ENCODE measurements at regions not wholly inside any gene's neighbourhood (a gene's known extent, or its start where the extent isn't known, plus 50 kb on each side); places are given as distances from the start of the nearest gene placed in this dataset.

DNA sequence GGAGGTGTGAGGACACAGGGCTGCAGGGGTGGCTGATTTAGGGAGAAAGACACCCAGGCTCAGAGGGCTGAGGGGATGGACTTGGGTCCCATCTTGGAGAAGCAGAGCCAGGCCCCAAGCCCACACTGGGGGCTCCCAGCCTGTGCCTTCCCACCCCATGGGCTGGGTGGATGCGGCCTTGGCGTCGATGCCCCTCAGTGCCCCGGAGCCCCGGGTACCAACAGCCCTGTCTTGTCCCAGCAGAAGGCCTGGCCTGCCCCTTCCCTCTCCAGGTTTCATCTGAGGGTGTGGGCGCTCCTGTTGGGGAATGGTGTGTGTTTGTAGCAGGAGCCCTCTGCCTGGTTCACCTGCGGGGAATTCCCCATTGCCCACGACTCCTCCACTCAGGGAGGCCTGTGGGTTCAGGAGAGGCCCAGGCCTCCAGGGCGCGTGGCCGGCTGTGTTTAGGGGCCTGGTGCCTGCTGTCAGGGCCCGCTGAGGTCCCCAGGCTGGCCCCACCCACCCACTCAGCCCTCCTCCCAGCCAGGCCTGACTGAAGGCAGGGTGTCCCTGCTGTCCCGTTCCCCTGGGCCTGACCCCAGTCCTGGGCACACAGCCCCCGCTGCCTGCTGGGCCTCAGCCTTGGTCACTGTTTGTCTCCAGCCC is 51.1 kb upstream of the BEGAIN start:
- DNase-seq, result no peak

DNA sequence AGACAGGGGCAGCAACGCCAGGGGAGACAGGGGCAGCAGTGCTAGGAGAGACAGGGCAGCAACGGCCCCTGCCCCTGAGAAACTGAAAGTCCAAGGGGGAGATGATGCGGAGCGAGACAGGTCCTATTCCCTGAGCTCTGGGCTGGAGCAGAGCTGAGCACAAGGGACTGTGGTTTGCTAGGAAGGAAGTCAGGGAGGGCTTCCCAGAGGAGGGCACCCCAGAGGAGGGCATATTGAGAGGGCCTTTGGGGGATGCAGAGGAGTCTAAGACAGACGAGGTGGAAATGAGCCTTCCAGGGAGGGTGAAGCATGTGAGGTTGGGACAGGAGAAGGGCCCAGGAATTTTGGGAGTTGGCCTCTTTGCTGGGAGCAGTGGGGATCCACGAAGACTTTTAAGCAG is 52.1 kb upstream of the BEGAIN start:
- no peak for DNase-seq

DNA sequence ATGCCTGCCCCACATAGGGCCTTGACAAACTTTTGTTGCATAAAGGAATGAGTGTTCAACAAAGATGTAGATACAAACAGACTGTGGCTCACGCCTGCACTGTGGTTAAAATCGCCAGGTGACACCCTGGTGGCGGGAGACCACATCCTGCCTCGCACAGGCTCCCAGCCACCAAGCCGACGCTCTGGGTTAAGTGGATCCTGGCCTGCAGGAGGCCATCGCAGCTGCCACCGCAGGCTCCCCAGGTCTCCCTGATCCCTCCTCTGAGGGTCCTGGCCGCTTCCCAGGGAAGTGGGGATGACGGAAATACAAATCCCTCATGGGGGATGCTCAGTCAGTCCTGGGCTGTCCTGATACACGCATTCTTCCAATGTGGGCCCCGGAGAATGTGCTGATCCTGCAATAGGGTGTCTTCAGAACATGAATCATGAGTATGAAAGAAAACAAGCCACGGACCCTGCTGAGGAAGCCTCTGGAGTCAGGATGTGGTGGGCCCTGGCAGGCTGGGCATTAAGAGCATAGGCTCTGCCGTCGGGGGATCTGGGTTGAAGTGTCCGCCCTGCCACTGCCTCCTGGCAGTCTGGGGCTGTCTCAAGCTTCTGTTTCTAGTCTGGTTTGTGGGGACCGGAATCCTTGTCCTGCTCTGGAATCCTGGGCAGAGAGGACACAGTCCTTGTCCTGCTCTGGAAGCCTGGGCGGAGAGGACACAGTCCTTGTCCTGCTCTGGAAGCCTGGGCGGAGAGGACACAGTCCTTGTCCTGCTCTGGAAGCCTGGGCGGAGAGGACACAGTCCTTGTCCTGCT is 53.5 kb upstream of the BEGAIN start:
- DNase-seq, result peak; percentile 73

DNA sequence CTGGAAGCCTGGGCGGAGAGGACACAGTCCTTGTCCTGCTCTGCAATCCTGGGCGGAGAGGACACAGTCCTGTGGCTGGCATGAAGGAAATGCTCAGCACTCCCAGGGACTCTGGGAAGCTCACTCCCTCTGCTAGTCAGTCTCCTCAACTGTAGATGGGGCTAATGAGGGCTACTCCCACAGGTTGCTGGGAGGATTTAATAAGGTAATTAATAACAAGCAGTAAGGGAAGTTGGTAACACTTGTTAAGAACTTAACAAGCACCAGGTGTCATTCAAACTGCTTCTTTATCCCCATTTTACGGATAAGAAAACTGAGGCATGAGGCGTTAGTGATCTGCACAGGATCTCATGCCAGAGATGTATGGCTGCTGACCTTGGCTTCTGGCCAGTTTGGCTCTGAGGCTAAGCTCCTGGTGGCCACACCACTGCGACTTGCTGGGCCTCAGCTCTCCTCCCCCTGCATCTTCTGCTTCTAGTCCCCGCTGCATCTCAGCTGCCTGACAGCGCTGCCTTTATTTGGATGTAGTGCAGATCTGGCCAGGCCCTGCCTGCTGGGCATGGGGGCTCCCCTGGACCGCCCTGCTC is 54.1 kb upstream of the BEGAIN start:
- DNase-seq, result no peak

DNA sequence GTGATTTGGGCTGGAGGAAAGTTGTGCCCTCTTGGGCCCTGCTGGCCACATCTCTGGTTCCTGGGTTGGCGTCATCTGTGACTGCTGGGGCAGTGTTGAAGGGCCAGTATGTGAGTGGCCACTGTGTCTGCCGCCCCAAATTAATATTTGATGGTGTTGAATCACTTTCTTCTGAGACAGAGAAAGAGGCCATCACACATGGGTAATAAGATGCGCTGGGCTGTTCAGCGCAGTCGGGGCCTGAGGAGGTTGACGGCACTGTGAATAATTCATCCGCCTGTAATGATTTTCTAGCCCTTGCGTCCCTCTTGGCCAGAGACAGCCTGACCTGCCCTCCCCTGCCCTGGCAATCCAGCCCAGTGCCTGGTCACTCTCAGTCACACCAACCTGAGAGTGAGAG is 56.2 kb upstream of the BEGAIN start:
- no peak for DNase-seq

DNA sequence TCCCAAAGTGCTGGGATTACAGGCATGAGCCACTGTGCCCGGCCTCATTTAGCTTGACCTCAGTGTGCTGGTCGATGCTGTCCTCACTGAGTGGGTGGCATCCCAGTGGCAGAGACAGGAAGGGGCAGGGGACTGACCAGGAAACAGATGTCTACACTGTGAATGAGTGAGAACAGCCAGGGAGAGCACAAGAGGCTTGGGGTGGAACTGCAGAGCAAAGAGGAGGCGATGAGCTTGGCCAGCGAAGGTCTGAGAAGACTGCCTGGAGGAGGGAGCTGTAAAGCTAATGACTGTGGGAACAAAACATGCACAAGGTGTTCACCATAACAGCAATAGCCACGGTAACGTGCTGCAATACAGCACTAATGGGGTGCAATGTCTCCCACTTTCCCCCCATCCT is 57.2 kb upstream of the BEGAIN start:
- DNase-seq, result no peak

DNA sequence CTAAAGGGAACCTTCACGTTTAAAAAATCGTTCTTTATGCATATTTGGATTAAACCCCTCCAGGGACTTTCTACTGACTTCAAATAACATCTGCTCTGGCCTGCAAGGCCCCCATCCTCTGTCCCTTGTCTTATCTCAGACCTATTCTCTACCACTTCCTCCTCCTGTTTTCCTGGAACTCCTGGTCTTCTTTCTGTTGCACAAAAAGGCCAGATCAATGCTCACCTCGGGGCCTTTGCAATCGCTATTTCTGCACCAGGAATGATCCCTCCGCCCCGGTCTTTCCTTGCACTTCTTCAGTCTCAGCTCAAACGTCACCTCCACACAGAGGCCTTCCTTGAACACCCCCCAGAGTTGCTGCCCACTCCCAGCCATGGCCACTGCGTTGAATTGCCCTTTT is 57.6 kb upstream of the BEGAIN start:
- no peak for DNase-seq

DNA sequence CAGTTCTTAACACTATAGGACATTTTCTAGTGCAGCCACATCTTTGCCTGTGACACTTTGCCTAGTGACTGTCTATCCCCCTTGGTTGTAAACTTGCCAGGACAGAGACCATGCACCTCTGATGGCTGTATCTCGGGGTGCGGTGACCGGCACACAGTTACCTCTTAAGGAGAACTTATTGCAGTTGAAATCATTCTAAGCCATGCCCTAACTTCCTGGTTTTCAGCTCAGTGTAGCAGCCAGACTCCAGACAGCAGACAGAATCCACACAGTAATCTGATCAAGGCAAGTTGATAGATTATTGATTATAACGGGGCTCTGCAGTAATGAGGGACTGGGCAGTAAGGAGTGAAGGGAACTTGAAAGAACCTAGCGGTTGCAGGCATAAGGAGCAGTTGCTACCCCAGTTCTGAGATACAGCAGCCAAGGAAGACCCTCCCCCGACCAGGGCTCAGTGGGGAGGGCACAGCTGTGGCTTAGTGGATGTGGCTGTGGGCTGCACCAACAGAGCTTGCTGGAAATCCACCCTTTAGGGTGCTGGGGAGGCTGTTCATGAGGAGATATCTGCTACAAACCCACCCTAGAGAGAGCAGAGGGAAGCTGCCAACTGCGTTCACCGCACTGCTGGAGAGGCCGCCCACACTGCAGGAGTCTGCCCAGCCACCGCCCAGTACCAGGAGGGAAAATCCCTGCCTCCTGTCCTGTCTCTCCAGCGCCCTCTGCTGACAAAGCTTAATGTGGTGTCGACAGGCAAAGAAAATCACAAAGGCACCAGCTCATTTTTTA is 58.2 kb upstream of the BEGAIN start:
- peak; percentile 95 for DNase-seq

DNA sequence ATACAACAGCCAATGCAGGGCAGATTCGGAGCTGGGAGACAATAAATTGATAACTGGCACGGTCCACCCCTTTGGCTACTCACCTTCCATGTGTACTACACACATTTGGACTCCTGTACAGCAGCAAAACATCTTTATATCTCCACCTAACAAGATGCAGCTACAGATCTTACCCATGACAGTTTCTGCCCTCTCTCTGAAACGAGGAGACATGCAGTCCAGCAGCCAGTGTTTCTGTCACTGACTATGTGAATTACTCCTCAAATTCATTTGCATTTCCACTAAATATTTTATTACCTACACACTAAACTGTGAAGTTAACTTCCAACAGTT is 58.7 kb upstream of the BEGAIN start:
- no peak for DNase-seq

DNA sequence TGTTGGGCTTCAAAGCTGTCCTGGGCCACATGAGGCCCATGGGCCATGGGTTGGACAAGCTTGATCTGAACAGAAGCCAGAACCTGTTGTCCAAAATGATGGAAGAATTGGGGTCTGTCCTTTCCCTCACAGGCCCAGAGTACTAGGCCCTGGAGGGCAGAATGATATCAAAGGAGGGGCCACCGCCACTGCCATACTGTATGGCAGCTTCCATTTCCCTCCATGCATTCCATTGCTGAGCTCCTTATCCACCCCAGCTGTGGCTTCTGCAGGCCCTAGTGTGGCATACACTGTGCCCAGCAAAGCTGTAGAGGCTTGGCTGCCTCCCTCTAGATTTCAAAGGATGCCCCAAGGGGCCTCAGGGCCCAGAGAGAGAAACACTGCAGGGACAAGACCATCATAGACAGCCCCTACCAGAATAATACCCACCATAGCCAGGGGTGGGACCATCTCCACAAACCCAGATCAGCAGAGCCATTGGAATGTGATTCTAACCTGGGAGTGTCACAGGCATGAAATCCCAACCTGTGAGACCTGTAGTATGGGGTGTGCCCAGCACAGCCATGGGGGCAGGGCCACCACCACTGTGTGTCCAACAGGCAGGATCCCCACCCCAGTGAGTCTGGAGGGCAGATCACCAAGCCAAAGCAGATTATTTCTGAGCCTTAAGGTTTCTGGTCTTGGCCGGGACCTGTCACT is 61.4 kb upstream of the BEGAIN start:
- no peak for DNase-seq

DNA sequence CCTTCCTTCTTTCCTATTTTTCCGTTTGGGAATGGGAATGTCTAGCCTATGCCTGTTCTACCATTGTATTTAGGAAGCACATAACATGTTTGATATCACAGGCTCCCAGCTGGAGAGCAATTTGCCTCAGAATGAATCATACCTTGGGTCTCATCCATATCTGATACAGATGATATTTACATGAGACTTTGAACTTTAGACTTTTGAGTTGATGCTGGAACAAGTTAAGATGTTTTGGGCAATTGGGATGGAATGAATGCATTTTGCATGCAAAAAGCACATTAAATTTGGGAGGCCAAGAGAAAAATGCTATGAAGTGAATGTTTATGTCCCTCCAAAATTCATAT is 61.9 kb upstream of the BEGAIN start:
- no peak for DNase-seq

DNA sequence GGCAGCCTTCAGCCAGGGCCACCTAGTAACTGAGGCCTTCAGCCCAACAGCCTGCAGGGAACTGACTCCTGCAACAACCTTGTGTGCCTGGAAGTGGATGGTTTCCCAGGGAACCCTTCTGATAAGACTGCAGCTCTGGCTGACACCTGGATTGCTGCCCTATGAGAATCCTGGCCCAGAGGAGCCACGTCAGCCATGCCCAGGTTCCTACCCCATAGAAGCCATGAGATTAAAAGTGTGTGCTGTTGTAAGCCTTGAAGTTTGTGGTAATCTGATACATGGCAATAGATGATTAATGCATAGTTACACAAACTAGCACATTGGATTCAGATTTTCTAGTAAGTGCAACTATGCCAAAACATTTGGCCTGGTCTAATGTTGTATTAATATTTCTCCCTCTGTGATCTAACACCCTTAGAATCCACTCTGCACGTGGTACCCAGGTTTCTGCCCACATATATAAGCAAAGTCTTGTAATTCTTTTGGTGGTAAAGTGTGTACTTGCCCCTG is 64.8 kb upstream of the BEGAIN start:
- DNase-seq, result no peak

DNA sequence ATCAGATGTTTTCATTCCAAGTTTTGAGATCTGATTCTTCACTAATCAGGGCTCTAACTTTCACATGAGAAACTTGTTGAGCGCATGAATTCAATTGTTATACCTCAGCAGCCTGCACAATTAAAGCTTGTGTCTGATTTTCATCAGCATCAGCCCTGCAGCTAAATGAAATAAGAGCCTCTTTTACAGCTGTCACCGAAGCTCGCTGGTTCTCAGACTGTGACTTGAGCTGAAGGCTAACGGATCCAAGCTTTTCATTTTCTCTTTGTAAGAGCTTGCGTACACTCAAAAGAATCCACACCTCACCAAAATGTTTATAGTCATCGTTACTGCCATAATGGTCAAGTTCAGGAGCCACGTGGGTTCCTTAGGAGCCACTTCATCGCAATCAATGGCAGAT is 65.5 kb upstream of the BEGAIN start:
- DNase-seq, result no peak

DNA sequence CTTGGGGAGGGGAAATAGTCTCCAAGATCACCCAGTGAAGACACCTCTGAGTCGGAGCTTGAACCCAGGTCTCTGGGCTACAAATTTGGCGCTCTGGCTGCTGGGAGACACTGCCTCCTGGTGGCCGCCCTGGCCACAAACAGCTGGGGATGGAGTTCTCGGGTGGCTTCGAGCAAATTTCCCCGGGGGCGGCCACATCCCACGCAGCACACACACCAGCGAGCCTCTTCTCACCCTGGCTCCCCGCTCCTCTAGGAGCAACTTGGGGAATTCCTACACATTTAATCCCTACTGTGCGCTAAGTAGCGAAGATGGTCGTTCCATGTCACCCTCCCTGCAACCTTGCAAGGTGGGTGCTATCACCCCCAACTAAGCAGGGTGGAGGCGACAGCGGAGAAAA is 66.2 kb upstream of the BEGAIN start:
- no peak for DNase-seq

DNA sequence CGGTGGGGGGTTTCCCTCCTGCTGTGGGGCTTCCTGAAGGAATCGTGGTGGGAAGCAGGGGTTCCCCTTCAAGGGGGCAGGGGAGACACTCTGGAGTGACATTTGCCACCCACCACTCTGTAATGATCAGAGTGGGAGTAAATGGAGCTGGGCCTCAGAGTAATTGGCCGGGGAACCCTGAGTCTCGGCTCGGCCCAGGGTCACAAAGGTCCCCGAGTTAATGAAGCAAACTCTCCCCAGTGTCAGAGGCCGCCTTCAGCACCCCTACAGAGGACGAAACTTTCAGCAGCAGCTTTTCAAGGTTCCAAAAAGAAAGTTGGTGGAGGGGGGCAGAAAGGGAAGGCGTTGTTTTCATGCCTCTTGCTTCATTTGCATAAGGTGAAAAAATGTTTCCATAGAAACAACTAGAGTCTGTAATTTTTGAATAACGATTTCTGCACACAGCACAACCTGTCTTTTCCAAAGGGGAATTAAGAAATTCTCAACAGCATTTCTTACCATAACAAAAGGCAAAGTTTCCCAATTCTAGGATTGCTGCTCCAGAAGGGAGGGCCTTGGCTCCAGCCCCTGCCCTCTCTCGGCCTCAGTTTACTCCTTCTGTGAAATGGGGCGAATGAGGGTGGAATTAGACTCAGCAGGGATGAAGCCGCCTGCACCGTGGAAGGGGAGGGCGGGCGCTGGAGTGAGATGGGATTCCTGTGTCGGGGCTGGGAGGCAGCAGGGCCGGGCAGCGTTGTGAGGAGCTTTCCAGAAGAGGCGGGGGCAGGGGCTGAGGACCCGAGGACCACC is 67.0 kb upstream of the BEGAIN start:
- DNase-seq, result no peak

DNA sequence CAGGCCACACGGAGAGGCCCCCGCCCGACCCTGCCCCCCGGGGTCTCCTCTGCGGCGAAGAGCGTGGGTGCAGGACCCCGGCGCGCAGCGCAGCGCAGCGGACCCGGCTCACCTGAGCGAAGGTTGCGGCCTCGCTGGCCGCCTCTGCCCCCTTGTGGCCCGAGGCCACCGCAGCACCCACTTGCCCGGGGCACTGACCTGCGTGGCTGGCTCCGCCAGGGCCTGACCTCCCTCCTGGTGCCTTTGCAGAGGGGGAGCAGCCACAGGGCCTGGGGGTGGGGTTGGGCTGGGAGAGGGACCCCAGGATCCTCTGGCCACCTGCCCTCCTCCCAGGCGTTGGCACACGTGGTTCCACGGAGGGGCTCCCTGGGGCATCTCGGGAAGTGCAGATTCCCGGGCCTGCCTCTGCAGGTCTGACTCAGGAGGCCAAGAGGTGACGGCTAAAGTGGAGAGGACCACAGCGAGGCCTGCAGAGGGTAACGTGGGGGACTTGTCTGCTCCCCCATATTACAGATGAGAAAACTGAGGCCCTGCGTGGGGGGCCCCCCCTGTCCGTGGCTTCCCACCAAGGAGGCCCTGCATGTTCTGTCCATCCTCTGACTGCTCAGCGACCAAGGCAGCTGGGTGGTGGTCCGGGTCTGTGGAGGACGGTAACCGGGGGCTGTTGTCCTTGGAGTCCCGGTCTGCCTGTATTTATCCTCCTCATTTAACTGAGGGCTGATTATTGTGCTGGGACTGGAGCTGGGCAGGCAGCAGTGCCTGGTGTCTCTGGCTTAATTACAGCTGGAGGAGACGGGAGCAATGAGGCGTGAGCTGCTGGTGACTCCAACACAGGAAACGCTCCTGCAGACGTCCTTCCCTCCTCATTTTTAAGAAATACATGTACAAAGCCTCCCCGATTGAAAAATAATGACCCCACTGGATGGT is 67.9 kb upstream of the BEGAIN start:
- DNase-seq, result peak; percentile 63

DNA sequence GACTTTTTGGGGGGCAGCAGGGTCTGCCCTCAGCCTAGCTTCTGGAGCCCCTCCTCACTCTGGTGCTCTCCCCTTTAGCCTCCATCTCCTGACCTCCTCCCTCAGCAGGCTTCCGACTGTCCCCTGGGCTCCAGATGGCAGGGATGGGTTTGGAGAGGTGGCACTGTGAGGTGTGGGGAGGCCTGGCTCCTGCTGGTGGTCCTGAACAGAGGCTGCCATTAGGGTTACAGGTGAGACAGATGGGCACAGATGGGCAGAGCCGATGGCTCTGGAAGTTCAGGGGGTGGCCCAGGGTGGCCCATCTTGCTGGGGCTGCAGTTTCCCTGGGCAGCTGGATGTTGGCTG is 68.5 kb upstream of the BEGAIN start:
- no peak for DNase-seq

DNA sequence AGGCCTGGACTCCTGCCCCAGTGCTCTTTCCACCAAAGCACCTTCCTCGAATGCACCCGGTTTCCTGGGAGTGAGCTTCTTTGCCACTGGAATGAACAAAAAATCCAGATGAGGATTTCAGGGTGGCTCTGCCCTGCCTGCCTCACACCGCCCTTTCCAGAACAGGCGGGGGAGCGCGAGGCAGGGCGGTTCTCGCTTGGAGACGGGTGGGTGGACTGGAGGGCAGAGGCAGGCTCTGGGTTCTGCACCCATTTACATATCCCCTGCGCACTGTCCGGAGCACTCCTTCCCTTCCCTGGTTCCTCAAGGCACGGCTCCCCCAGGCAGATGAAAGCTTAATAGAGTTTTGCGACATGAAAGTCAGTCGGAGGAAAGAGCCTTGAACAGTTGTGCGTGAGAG is 69.7 kb upstream of the DLK1 start:
- DNase-seq, result no peak

DNA sequence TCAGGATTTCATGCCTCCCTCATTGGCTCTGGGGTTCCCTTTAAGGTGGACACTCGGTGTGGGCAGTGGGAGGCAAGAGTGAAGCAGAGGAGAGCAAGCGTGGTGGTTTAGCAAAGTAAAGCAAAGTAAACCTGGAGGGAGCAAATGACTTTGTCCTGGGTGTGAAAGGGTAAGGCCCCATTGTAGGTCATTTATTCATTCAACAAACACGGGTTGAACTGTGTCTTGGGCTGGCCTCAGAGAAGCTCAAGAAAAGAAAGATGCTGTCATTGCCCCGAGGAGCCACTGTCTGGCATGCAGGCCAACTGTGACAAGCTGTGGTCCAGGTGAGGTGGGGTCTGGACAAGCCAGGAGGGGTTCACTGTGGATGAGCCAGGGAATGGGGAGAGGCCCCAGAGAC is 68.9 kb upstream of the DLK1 start:
- no peak for DNase-seq

DNA sequence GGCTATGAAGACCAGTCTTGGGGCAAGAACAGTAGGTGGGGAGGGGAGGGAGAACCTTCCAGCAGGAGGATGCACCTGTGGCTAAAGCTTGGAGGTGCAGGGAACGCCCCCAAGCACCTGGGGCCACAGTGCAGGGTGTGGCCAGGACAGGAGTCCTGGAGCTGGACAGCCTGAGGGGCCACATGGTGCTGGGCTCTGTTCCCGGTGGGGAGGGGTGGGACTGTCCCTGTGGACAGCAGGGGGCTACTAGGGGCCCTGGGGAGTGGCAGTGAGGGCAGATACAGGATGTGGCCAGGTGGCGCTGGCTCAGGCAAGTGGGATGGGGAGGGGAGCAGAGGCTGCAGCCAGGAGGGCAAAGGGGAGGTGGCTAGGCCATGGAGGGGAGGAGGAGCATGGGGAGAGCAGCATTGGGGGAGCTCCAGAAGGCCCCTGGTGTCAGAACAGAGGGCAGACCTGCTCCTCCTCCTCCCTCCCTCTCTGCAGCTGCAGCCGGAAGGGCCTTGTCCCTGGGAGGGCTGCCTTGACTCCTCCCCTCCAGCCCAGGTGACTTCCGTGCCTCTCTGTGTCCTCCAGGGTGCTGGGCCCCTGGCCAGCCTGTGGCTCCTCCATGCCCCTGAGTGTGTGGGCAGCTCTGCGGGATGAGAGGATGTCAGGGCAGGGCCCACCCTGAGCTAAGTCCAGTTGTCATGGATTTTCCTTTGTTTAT is 68.4 kb upstream of the DLK1 start:
- DNase-seq, result peak; percentile 49

Data from NCI-H2107 (cell line).